ENCODE measurements at regions not wholly inside any gene's neighbourhood (a gene's known extent, or its start where the extent isn't known, plus 50 kb on each side); places are given as distances from the start of the nearest gene placed in this dataset.
A peak's percentile ranks its signal among the peaks of the same experiment; 100 is the strongest.

DNA sequence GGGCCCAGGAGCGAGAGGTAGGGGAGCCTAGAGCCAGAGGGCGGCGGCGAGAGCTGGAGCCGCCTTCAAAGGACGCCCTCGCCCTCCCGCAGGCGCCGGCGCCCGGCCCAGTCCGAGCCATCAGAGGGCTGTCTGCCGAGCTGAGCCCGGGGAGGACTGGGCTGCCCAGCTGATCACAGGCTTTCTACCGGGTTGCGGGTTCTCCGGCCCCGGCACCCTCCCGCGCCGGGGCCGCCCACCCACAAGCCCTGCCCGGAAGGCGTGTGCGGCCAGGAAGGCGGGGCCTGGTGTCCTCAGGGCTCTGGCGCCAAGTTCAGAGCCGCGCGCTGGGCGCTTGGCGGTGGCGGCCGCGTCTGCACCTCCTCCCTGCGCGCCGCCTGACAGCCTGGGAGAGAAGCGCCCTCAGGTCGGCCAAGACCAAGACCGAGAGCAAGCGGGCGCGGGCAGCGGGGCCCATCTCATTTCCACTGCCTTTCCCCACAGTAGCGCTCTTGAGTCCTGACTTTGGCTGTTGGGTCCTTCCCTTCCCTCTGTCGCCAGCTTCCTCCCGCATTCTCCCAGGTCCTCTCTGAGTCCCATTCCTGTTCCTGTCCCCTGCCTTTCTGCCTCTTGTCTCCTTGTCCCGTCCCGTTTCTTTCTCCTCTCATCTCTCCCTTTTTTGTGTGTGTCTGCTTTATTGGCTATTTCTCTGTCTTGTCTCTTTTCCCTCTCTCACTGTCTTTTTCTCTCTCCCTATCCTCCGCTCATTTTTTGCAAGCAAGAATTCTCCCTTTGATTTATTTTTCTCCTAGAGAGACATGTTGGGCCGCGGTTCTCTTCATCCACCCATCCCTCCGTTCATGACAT is 60.6 kb upstream of the MSMB start (continued):
- TF ChIP-seq SMARCE1 (IDR thresholded peaks at IDR 0.05) (no peak; the same call in 1 of the 2 replicates), MED1 (CRISPR knock-in tag; IDR thresholded peaks at IDR 0.05; ENCODE audit: borderline replicate concordance) (no peak), ATF7 (IDR thresholded peaks at IDR 0.05) (no peak; the same call in 1 of the 2 replicates), FUS (optimal IDR thresholded peaks at IDR 0.05; ENCODE audit: low read depth, low read length) (no peak), CHD4 (IDR thresholded peaks at IDR 0.05; ENCODE audit: insufficient read depth, insufficient replicate concordance, low read depth, low read length, poor library complexity, severe bottlenecking) (no peak), SIX5 (IDR thresholded peaks at IDR 0.05; ENCODE audit: borderline replicate concordance in 1 of 2, insufficient read depth in 1 of 2, low read depth in 1 of 2, low read length in 2 of 2) (no peak), HDAC2 (IDR thresholded peaks at IDR 0.05) (0 out of 2 replicates have a peak, but pooled peaks have one; percentile 52), BDP1 (IDR thresholded peaks at IDR 0.05; ENCODE audit: insufficient read depth, insufficient read length) (no peak), RBM34 (IDR thresholded peaks at IDR 0.05; ENCODE audit: borderline replicate concordance, insufficient read depth, low read length) (no peak), RBM14 (IDR thresholded peaks at IDR 0.05; ENCODE audit: borderline replicate concordance, insufficient read depth, low read depth, low read length) (no peak), ZNF133 (CRISPR knock-in tag; IDR thresholded peaks at IDR 0.05) (no peak), MEF2D (tag; conservative IDR thresholded peaks at IDR 0.05; ENCODE audit: low read depth) (no peak), CCAR2 (IDR thresholded peaks at IDR 0.05; ENCODE audit: low read depth, low read length) (no peak), RBM25 (IDR thresholded peaks at IDR 0.05; ENCODE audit: low read depth, low read length, severe bottlenecking) (no peak), ZNF347 (CRISPR knock-in tag; IDR thresholded peaks at IDR 0.05; ENCODE audit: low read depth) (no peak), ZBTB7A (IDR thresholded peaks at IDR 0.05; ENCODE audit: borderline replicate concordance, control insufficient read depth, low read depth, low read length) (no peak)
- TF ChIP-seq, protein P1, sequence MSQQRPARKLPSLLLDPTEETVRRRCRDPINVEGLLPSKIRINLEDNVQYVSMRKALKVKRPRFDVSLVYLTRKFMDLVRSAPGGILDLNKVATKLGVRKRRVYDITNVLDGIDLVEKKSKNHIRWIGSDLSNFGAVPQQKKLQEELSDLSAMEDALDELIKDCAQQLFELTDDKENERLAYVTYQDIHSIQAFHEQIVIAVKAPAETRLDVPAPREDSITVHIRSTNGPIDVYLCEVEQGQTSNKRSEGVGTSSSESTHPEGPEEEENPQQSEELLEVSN (IDR thresholded peaks at IDR 0.05; ENCODE audit: borderline replicate concordance in 1 of 2, extremely low read depth in 1 of 2, insufficient read depth in 1 of 2, insufficient read length in 1 of 2, low read depth in 1 of 2, low read length in 1 of 2, poor library complexity in 1 of 2, severe bottlenecking in 1 of 2): peak in 1 of 2 experiments; percentile 49
- TF ChIP-seq, protein P2, sequence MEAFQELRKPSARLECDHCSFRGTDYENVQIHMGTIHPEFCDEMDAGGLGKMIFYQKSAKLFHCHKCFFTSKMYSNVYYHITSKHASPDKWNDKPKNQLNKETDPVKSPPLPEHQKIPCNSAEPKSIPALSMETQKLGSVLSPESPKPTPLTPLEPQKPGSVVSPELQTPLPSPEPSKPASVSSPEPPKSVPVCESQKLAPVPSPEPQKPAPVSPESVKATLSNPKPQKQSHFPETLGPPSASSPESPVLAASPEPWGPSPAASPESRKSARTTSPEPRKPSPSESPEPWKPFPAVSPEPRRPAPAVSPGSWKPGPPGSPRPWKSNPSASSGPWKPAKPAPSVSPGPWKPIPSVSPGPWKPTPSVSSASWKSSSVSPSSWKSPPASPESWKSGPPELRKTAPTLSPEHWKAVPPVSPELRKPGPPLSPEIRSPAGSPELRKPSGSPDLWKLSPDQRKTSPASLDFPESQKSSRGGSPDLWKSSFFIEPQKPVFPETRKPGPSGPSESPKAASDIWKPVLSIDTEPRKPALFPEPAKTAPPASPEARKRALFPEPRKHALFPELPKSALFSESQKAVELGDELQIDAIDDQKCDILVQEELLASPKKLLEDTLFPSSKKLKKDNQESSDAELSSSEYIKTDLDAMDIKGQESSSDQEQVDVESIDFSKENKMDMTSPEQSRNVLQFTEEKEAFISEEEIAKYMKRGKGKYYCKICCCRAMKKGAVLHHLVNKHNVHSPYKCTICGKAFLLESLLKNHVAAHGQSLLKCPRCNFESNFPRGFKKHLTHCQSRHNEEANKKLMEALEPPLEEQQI (IDR thresholded peaks at IDR 0.05): no peak
- TF ChIP-seq, protein P3, sequence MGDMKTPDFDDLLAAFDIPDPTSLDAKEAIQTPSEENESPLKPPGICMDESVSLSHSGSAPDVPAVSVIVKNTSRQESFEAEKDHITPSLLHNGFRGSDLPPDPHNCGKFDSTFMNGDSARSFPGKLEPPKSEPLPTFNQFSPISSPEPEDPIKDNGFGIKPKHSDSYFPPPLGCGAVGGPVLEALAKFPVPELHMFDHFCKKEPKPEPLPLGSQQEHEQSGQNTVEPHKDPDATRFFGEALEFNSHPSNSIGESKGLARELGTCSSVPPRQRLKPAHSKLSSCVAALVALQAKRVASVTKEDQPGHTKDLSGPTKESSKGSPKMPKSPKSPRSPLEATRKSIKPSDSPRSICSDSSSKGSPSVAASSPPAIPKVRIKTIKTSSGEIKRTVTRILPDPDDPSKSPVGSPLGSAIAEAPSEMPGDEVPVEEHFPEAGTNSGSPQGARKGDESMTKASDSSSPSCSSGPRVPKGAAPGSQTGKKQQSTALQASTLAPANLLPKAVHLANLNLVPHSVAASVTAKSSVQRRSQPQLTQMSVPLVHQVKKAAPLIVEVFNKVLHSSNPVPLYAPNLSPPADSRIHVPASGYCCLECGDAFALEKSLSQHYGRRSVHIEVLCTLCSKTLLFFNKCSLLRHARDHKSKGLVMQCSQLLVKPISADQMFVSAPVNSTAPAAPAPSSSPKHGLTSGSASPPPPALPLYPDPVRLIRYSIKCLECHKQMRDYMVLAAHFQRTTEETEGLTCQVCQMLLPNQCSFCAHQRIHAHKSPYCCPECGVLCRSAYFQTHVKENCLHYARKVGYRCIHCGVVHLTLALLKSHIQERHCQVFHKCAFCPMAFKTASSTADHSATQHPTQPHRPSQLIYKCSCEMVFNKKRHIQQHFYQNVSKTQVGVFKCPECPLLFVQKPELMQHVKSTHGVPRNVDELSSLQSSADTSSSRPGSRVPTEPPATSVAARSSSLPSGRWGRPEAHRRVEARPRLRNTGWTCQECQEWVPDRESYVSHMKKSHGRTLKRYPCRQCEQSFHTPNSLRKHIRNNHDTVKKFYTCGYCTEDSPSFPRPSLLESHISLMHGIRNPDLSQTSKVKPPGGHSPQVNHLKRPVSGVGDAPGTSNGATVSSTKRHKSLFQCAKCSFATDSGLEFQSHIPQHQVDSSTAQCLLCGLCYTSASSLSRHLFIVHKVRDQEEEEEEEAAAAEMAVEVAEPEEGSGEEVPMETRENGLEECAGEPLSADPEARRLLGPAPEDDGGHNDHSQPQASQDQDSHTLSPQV (IDR thresholded peaks at IDR 0.05): no peak

Data from K562 (cell line).